ENCODE measurements at regions not wholly inside any gene's neighbourhood (a gene's known extent, or its start where the extent isn't known, plus 50 kb on each side); places are given as distances from the start of the nearest gene placed in this dataset.

DNA sequence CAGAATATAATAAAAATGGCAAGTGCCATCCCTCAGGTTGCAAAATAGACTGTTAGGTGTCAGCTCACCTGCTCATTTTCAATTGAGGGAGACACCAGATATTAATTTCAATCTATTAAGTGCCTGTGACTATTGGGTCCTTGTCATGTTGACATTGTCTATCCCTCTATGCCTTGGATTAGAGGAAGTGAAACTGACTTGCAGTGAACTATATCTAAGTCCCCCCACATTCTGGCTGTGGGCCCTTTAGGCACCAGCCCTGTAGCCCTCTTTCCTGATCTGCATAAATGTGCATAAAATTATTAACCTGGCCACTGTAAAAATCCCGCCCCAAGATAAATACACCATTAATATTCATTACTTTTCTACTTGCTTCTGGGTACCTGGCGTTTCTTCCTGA is 293.0 kb upstream of the CLNK start:
- DNase-seq (ENCODE audit: low read depth in 1 of 2, low spot score in 1 of 2) = no peak

DNA sequence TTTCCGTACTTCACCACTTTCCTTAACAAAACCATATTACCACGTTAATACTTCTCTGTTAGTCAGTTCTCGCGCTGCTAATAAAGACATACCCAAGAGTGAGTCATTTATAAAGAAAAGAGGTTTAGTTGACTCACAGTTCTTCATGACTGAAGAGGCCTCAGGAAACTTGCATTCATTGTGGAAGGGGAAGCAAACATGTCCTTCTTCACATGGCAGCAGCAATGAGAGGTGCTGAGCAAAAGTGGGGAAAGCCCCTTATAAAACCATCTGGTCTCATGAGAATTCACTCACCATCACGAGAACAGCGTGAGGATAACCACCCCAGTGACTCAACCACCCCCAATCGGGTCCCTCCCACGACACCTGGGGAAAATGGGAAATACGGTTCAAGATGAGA is 289.8 kb upstream of the CLNK start:
- TF ChIP-seq, protein P1, sequence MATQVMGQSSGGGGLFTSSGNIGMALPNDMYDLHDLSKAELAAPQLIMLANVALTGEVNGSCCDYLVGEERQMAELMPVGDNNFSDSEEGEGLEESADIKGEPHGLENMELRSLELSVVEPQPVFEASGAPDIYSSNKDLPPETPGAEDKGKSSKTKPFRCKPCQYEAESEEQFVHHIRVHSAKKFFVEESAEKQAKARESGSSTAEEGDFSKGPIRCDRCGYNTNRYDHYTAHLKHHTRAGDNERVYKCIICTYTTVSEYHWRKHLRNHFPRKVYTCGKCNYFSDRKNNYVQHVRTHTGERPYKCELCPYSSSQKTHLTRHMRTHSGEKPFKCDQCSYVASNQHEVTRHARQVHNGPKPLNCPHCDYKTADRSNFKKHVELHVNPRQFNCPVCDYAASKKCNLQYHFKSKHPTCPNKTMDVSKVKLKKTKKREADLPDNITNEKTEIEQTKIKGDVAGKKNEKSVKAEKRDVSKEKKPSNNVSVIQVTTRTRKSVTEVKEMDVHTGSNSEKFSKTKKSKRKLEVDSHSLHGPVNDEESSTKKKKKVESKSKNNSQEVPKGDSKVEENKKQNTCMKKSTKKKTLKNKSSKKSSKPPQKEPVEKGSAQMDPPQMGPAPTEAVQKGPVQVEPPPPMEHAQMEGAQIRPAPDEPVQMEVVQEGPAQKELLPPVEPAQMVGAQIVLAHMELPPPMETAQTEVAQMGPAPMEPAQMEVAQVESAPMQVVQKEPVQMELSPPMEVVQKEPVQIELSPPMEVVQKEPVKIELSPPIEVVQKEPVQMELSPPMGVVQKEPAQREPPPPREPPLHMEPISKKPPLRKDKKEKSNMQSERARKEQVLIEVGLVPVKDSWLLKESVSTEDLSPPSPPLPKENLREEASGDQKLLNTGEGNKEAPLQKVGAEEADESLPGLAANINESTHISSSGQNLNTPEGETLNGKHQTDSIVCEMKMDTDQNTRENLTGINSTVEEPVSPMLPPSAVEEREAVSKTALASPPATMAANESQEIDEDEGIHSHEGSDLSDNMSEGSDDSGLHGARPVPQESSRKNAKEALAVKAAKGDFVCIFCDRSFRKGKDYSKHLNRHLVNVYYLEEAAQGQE (IDR thresholded peaks at IDR 0.05; ENCODE audit: insufficient replicate concordance, low read depth) = no peak
- TF ChIP-seq GABPA (IDR thresholded peaks at IDR 0.05; ENCODE audit: low read depth) (no peak), POLR2AphosphoS5 (IDR thresholded peaks at IDR 0.05; ENCODE audit: low read depth) (no peak), SPI1 (IDR thresholded peaks at IDR 0.05; ENCODE audit: borderline replicate concordance, low read depth) (no peak)
- TF ChIP-seq, protein P2, sequence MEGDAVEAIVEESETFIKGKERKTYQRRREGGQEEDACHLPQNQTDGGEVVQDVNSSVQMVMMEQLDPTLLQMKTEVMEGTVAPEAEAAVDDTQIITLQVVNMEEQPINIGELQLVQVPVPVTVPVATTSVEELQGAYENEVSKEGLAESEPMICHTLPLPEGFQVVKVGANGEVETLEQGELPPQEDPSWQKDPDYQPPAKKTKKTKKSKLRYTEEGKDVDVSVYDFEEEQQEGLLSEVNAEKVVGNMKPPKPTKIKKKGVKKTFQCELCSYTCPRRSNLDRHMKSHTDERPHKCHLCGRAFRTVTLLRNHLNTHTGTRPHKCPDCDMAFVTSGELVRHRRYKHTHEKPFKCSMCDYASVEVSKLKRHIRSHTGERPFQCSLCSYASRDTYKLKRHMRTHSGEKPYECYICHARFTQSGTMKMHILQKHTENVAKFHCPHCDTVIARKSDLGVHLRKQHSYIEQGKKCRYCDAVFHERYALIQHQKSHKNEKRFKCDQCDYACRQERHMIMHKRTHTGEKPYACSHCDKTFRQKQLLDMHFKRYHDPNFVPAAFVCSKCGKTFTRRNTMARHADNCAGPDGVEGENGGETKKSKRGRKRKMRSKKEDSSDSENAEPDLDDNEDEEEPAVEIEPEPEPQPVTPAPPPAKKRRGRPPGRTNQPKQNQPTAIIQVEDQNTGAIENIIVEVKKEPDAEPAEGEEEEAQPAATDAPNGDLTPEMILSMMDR (IDR thresholded peaks at IDR 0.05; ENCODE audit: insufficient read depth, low read length) = no peak
- DNase-seq (ENCODE audit: low read depth in 1 of 2, low spot score in 1 of 2) = no peak
- H3K27me3 ChIP-seq (ENCODE audit: insufficient read depth, poor library complexity, severe bottlenecking) = no peaks in the 10 kb centered on the region
- no peak overlapping the region for H3K4me3 ChIP-seq (replicated peaks; ENCODE audit: insufficient read depth, low read length)
- H3K27ac ChIP-seq (replicated peaks) = no peak overlapping the region

More for the DNA sequence above, 293.0 kb upstream of the CLNK start:
- H3K27ac ChIP-seq (replicated peaks) = no peak overlapping the region
- no peaks in the 10 kb centered on the region for H3K27me3 ChIP-seq (ENCODE audit: insufficient read depth, poor library complexity, severe bottlenecking)
- no peak overlapping the region for H3K4me3 ChIP-seq (replicated peaks; ENCODE audit: insufficient read depth, low read length)
- TF ChIP-seq, protein P2 (IDR thresholded peaks at IDR 0.05; ENCODE audit: insufficient read depth, low read length) = no peak
- TF ChIP-seq SPI1 (IDR thresholded peaks at IDR 0.05; ENCODE audit: borderline replicate concordance, low read depth) (no peak), GABPA (IDR thresholded peaks at IDR 0.05; ENCODE audit: low read depth) (no peak), POLR2AphosphoS5 (IDR thresholded peaks at IDR 0.05; ENCODE audit: low read depth) (no peak)
- TF ChIP-seq, protein P1 (IDR thresholded peaks at IDR 0.05; ENCODE audit: insufficient replicate concordance, low read depth) = no peak

DNA sequence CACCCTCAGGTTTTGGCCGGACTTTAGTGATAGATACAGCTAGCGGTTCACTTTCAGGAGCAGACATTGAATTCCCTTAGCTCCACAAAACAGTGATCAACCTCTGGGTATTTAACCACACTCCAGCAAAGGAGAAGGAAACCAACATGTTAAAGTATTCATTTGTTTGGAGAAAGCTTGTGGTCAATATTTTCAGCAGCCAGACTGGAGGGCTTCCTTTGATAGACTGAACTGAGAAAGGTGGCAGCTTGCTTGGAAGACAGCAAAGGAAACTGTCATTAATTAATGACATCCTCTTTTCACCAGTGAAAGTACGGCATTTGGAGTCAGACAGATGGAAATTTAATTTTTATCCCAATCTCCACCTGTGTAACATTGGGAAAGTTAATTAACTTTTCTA is 289.1 kb upstream of the CLNK start:
- Histone ChIP-seq H3K27ac (replicated peaks) (no peak overlapping the region), H3K27me3 (ENCODE audit: insufficient read depth, poor library complexity, severe bottlenecking) (no peaks in the 10 kb centered on the region), H3K4me3 (replicated peaks; ENCODE audit: insufficient read depth, low read length) (no peak overlapping the region)
- DNase-seq (ENCODE audit: low read depth in 1 of 2, low spot score in 1 of 2) = no peak
- TF ChIP-seq, protein P1 (IDR thresholded peaks at IDR 0.05; ENCODE audit: insufficient replicate concordance, low read depth) = no peak
- TF ChIP-seq, protein P2 (IDR thresholded peaks at IDR 0.05; ENCODE audit: insufficient read depth, low read length) = no peak
- TF ChIP-seq GABPA (IDR thresholded peaks at IDR 0.05; ENCODE audit: low read depth) (no peak), SPI1 (IDR thresholded peaks at IDR 0.05; ENCODE audit: borderline replicate concordance, low read depth) (no peak), POLR2AphosphoS5 (IDR thresholded peaks at IDR 0.05; ENCODE audit: low read depth) (no peak)
